ENCODE measurements at regions not wholly inside any gene's neighbourhood (a gene's known extent, or its start where the extent isn't known, plus 50 kb on each side); places are given as distances from the start of the nearest gene placed in this dataset.

DNA sequence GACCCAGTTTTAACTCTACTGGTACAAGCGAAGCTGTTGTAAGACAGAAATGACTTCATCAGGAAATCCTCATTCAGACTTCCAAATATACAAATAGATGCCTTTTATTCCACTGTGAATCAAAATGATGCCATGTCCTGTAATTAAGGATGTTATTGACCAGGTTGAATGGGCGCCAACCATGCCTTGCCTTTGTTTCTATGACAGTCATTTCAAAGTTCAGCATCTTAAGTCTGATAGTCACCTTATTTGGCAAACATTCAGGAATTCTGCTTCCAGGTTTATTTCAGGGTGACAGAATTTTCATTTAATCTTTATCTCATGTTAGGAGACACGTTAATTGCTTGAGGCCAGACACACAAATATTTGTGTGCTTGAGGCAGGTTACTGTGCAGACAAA is 592.8 kb upstream of the JAG1 start:
- H3K9ac ChIP-seq (ENCODE audit: insufficient read depth, low read depth, low read length), result no peak overlapping the region
- FAIRE-seq (no peak), ATAC-seq (no peak), DNase-seq (ENCODE audit: low spot score) (no peak)
- no peak overlapping the region for H3K27ac ChIP-seq (ENCODE audit: extremely low read length, insufficient read depth, low read length)
- H3K36me3 ChIP-seq (replicated peaks in 1 of 2; ENCODE audit: control insufficient read depth in 1 of 2, insufficient read depth in 2 of 2, low read length in 2 of 2), result no peaks in the 10 kb centered on the region
- intact Hi-C loops (cut with micrococcal nuclease; ENCODE audit: unreplicated experiment) (no loop called here), in situ Hi-C loops (cut with HindIII; ENCODE audit: extremely low pct_ligation_motif_present, low pct_unique_long_range_greater_than_20kb) (no loop called here)
- CTCF ChIA-PET (ENCODE audit: low intra/inter-chr PET ratio, low total read pairs), result no interaction called here
- peaks cover 14% of the 10 kb centered on the region for H3K4me1 ChIP-seq (ENCODE audit: insufficient read depth, low read length)
- POLR2A ChIA-PET, result interaction anchor here (1.3 to 1.7 kb wide), 3 partner anchors 592 to 832 kb away, joined by 4 to 6 read pairs (median 4); partner anchors contain the start of gene MKKS
- H3K9me3 ChIP-seq (ENCODE audit: low read length), result no peaks in the 10 kb centered on the region
- no peak overlapping the region for H3K4me3 ChIP-seq (replicated peaks in 1 of 3; ENCODE audit: insufficient read depth in 1 of 3, low read depth in 2 of 3, low read length in 3 of 3)
- WGBS (ENCODE audit: low lambda C conversion rate), result 20% methylated on average over 3 of the region's 3 CpGs
- no peaks in the 10 kb centered on the region for H3K79me2 ChIP-seq (ENCODE audit: insufficient read depth, low read length)
- BruUV-seq (replicated peaks), result no TSS peak
- H3K27me3 ChIP-seq (ENCODE audit: control insufficient read depth in 1 of 2, insufficient read depth in 2 of 2, low read length in 2 of 2), result no peaks in the 10 kb centered on the region; a peak in 1 of 5 replicates
- H4K20me1 ChIP-seq (ENCODE audit: insufficient read depth, low read length), result no peaks in the 10 kb centered on the region
- H3K4me2 ChIP-seq (ENCODE audit: low read depth, low read length), result no peak overlapping the region
- no peak overlapping the region for H2AFZ ChIP-seq (ENCODE audit: low read length)
- TF ChIP-seq, protein P1, sequence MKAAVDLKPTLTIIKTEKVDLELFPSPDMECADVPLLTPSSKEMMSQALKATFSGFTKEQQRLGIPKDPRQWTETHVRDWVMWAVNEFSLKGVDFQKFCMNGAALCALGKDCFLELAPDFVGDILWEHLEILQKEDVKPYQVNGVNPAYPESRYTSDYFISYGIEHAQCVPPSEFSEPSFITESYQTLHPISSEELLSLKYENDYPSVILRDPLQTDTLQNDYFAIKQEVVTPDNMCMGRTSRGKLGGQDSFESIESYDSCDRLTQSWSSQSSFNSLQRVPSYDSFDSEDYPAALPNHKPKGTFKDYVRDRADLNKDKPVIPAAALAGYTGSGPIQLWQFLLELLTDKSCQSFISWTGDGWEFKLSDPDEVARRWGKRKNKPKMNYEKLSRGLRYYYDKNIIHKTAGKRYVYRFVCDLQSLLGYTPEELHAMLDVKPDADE (CRISPR knock-in tag; IDR thresholded peaks at IDR 0.05), result no peak
- TF ChIP-seq, protein P2, sequence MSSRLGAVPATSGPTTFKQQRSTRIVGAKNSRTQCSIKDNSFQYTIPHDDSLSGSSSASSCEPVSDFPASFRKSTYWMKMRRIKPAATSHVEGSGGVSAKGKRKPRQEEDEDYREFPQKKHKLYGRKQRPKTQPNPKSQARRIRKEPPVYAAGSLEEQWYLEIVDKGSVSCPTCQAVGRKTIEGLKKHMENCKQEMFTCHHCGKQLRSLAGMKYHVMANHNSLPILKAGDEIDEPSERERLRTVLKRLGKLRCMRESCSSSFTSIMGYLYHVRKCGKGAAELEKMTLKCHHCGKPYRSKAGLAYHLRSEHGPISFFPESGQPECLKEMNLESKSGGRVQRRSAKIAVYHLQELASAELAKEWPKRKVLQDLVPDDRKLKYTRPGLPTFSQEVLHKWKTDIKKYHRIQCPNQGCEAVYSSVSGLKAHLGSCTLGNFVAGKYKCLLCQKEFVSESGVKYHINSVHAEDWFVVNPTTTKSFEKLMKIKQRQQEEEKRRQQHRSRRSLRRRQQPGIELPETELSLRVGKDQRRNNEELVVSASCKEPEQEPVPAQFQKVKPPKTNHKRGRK (CRISPR knock-in tag; IDR thresholded peaks at IDR 0.05), result no peak
- TF ChIP-seq ZNF572 (CRISPR knock-in tag; IDR thresholded peaks at IDR 0.05) (no peak), ZMYM3 (CRISPR knock-in tag; IDR thresholded peaks at IDR 0.05) (no peak), ZNF670 (CRISPR knock-in tag; IDR thresholded peaks at IDR 0.05; ENCODE audit: borderline replicate concordance) (no peak), ZNF567 (CRISPR knock-in tag; IDR thresholded peaks at IDR 0.05; ENCODE audit: borderline replicate concordance) (no peak), GATA4 (IDR thresholded peaks at IDR 0.05; ENCODE audit: borderline replicate concordance, low read depth) (no peak), DPF2 (CRISPR knock-in tag; IDR thresholded peaks at IDR 0.05; ENCODE audit: borderline replicate concordance, low read depth) (no peak)
- TF ChIP-seq, protein P3, sequence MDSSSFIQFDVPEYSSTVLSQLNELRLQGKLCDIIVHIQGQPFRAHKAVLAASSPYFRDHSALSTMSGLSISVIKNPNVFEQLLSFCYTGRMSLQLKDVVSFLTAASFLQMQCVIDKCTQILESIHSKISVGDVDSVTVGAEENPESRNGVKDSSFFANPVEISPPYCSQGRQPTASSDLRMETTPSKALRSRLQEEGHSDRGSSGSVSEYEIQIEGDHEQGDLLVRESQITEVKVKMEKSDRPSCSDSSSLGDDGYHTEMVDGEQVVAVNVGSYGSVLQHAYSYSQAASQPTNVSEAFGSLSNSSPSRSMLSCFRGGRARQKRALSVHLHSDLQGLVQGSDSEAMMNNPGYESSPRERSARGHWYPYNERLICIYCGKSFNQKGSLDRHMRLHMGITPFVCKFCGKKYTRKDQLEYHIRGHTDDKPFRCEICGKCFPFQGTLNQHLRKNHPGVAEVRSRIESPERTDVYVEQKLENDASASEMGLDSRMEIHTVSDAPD (CRISPR knock-in tag; IDR thresholded peaks at IDR 0.05), result no peak
- TF ChIP-seq, protein P4, sequence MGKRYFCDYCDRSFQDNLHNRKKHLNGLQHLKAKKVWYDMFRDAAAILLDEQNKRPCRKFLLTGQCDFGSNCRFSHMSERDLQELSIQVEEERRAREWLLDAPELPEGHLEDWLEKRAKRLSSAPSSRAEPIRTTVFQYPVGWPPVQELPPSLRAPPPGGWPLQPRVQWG (CRISPR knock-in tag; IDR thresholded peaks at IDR 0.05; ENCODE audit: borderline replicate concordance, low read depth), result no peak
- TF ChIP-seq, protein P5, sequence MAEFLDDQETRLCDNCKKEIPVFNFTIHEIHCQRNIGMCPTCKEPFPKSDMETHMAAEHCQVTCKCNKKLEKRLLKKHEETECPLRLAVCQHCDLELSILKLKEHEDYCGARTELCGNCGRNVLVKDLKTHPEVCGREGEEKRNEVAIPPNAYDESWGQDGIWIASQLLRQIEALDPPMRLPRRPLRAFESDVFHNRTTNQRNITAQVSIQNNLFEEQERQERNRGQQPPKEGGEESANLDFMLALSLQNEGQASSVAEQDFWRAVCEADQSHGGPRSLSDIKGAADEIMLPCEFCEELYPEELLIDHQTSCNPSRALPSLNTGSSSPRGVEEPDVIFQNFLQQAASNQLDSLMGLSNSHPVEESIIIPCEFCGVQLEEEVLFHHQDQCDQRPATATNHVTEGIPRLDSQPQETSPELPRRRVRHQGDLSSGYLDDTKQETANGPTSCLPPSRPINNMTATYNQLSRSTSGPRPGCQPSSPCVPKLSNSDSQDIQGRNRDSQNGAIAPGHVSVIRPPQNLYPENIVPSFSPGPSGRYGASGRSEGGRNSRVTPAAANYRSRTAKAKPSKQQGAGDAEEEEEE (CRISPR knock-in tag; IDR thresholded peaks at IDR 0.05; ENCODE audit: borderline replicate concordance), result no peak
- TF ChIP-seq, protein P6, sequence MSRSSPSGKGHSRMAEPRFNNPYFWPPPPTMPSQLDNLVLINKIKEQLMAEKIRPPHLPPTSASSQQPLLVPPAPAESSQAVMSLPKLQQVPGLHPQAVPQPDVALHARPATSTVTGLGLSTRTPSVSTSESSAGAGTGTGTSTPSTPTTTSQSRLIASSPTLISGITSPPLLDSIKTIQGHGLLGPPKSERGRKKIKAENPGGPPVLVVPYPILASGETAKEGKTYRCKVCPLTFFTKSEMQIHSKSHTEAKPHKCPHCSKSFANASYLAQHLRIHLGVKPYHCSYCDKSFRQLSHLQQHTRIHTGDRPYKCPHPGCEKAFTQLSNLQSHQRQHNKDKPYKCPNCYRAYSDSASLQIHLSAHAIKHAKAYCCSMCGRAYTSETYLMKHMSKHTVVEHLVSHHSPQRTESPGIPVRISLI (CRISPR knock-in tag; IDR thresholded peaks at IDR 0.05; ENCODE audit: borderline replicate concordance), result no peak
- TF ChIP-seq, protein P7, sequence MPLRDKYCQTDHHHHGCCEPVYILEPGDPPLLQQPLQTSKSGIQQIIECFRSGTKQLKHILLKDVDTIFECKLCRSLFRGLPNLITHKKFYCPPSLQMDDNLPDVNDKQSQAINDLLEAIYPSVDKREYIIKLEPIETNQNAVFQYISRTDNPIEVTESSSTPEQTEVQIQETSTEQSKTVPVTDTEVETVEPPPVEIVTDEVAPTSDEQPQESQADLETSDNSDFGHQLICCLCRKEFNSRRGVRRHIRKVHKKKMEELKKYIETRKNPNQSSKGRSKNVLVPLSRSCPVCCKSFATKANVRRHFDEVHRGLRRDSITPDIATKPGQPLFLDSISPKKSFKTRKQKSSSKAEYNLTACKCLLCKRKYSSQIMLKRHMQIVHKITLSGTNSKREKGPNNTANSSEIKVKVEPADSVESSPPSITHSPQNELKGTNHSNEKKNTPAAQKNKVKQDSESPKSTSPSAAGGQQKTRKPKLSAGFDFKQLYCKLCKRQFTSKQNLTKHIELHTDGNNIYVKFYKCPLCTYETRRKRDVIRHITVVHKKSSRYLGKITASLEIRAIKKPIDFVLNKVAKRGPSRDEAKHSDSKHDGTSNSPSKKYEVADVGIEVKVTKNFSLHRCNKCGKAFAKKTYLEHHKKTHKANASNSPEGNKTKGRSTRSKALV (CRISPR knock-in tag; IDR thresholded peaks at IDR 0.05), result no peak
